ENCODE measurements at regions not wholly inside any gene's neighbourhood (a gene's known extent, or its start where the extent isn't known, plus 50 kb on each side); places are given as distances from the start of the nearest gene placed in this dataset.

GRCh38 chr11:70663815-70664214, 265.5 kb downstream of the CTTN start:
- H3K9me3 ChIP-seq, result no peaks in the 10 kb centered on the region
- H3K4me3 ChIP-seq (ENCODE audit: low read depth, low read length), result no peak overlapping the region
- DNase-seq, result no peak
- TF ChIP-seq, protein P1, sequence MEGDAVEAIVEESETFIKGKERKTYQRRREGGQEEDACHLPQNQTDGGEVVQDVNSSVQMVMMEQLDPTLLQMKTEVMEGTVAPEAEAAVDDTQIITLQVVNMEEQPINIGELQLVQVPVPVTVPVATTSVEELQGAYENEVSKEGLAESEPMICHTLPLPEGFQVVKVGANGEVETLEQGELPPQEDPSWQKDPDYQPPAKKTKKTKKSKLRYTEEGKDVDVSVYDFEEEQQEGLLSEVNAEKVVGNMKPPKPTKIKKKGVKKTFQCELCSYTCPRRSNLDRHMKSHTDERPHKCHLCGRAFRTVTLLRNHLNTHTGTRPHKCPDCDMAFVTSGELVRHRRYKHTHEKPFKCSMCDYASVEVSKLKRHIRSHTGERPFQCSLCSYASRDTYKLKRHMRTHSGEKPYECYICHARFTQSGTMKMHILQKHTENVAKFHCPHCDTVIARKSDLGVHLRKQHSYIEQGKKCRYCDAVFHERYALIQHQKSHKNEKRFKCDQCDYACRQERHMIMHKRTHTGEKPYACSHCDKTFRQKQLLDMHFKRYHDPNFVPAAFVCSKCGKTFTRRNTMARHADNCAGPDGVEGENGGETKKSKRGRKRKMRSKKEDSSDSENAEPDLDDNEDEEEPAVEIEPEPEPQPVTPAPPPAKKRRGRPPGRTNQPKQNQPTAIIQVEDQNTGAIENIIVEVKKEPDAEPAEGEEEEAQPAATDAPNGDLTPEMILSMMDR (IDR thresholded peaks at IDR 0.05; ENCODE audit: low read depth, low read length), result no peak
- H3K36me3 ChIP-seq, result no peaks in the 10 kb centered on the region
- H3K27me3 ChIP-seq, result no peaks in the 10 kb centered on the region
- peaks cover 7% of the 10 kb centered on the region; the same call in 1 of the 2 replicates for H3K4me1 ChIP-seq

GRCh38 chr11:70666311-70666710, 268.0 kb downstream of the CTTN start:
- H3K9me3 ChIP-seq, result no peaks in the 10 kb centered on the region
- no peak overlapping the region for H3K4me3 ChIP-seq (ENCODE audit: low read depth, low read length)
- H3K27me3 ChIP-seq, result no peaks in the 10 kb centered on the region
- TF ChIP-seq, protein P1 (IDR thresholded peaks at IDR 0.05; ENCODE audit: low read depth, low read length), result no peak
- no peaks in the 10 kb centered on the region for H3K36me3 ChIP-seq
- peaks cover 19% of the 10 kb centered on the region for H3K4me1 ChIP-seq
- no peak for DNase-seq

DNA sequence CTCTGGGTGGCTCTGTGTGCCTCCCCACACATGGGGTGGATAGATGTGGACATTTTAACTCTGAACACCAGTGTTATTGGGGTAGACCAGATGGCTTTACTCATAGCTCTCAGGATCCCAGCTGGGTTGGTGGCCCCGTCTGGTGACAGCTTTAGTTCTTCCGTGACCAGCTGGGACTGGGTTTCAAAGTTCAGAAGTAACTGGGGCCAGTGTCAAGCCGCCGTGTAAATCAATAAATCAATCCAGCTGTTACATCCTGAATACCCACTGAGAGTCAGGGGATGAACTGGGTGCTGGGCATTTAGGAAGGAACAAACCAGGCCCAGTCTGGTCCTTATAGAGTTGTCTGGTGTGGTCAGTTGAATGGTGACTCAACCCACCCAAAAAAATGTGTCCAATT, 269.4 kb downstream of the CTTN start:
- TF ChIP-seq, protein P1 (IDR thresholded peaks at IDR 0.05; ENCODE audit: low read depth, low read length), result no peak
- Histone ChIP-seq H3K4me1 (peaks cover 18% of the 10 kb centered on the region), H3K9me3 (no peaks in the 10 kb centered on the region), H3K27me3 (no peaks in the 10 kb centered on the region), H3K36me3 (no peaks in the 10 kb centered on the region), H3K4me3 (ENCODE audit: low read depth, low read length) (no peak overlapping the region)
- DNase-seq, result no peak

DNA sequence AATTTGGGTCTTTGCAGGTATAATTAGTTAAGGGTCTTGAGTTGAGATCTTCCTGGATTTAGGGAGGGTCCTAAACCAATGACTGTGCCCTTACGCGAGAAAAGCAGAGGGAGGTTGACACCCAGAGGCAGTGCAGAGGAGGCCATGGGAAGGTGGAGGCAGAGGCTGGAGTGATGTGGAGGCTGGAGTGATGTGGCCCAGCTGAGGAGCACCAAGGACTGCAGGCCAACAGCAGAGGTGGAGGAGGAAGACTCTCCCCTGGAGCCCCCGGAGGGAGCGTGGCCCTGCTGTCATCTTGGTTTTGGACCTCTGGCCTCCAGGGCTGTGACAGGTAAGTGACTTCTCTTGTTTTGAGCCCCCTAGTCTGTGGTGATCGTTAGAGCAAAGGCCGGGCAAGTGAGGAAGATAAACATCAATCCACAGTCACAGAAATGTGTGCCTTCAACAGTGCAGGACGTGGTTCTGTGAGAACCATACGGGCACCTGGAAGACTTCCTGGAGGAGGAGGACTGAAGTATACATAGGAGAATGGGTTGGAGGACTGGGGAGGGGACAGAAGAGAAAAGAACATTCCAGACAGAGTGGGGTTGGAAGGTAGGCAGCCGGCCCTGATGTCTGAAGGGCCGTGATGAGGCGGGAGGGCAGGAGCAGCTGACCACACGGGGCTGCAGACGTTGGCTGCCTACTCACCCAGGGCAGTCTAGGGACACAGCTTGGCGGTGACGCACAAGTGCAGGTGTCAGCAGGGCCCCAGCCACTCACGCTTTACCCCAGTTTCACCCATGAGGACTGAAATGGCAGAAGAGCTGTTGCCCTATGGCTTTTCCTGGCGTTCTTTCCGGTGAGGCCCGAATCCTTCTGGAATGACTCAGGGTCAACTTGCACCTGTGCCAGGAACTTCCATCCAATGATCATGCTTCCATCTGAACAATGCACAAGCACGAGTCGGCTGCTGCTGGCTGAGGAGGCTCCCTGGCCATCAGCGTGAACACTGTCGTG, 270.2 kb downstream of the CTTN start:
- peaks cover 16% of the 10 kb centered on the region for H3K4me1 ChIP-seq
- DNase-seq, result no peak
- no peaks in the 10 kb centered on the region for H3K36me3 ChIP-seq
- no peaks in the 10 kb centered on the region for H3K9me3 ChIP-seq
- H3K27me3 ChIP-seq, result no peaks in the 10 kb centered on the region
- TF ChIP-seq, protein P1 (IDR thresholded peaks at IDR 0.05; ENCODE audit: low read depth, low read length), result no peak
- H3K4me3 ChIP-seq (ENCODE audit: low read depth, low read length), result no peak overlapping the region

DNA sequence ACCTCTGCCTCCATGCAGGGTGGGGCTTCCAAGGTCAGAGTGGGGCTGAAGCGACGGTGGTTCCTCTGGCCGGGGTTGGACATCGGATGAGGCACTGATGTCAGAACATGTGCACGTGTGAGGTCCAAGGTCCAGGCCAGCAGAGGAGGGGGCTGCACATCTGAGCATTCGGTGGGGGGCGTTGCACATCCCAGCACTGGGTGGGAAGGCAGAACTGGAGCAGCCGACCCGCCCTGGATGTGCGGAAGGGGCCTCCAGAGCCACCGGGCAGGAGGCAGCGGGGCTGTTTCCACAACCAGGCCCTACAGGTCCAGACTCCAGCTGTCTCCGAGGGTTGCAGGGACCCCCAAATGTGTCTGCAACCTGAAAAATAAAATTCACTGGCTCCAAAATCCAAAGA, 271.0 kb downstream of the CTTN start:
- H3K27me3 ChIP-seq, result no peaks in the 10 kb centered on the region
- TF ChIP-seq, protein P1 (IDR thresholded peaks at IDR 0.05; ENCODE audit: low read depth, low read length), result no peak
- no peaks in the 10 kb centered on the region for H3K36me3 ChIP-seq
- DNase-seq, result no peak
- peaks cover 16% of the 10 kb centered on the region for H3K4me1 ChIP-seq
- no peaks in the 10 kb centered on the region for H3K9me3 ChIP-seq
- H3K4me3 ChIP-seq (ENCODE audit: low read depth, low read length), result no peak overlapping the region

Measured in BE2C (cell line).